GM13976 (cell line): ENCODE measurements at regions not wholly inside any gene's neighbourhood (a gene's known extent, or its start where the extent isn't known, plus 50 kb on each side); places are given as distances from the start of the nearest gene placed in this dataset.

Source experiments
- DNase-seq: peaks from one replicate; pipeline ENCODE4 v3.0.0; 2012; ENCODE audit warnings: low spot score
- in situ Hi-C: fragments of 300-500 bp; cut with MboI; formaldehyde crosslinking; loops from one replicate; pipeline ENCODE4 v1.12.0; 2022; ENCODE audit warnings: low sequenced_read_pairs, mixed read lengths, inconsistent platforms; ENCODE audit not compliant: unreplicated experiment
- TF ChIP-seq, protein P1 (sequence below): IDR thresholded peaks from 2 replicates; pipeline ENCODE4 v1.5.1; 2012; ENCODE audit warnings: borderline replicate concordance, mild to moderate bottlenecking; ENCODE audit not compliant: insufficient read depth; ENCODE audit errors: extremely low read depth, missing control alignments, control extremely low read depth

- TF ChIP-seq, protein P1, sequence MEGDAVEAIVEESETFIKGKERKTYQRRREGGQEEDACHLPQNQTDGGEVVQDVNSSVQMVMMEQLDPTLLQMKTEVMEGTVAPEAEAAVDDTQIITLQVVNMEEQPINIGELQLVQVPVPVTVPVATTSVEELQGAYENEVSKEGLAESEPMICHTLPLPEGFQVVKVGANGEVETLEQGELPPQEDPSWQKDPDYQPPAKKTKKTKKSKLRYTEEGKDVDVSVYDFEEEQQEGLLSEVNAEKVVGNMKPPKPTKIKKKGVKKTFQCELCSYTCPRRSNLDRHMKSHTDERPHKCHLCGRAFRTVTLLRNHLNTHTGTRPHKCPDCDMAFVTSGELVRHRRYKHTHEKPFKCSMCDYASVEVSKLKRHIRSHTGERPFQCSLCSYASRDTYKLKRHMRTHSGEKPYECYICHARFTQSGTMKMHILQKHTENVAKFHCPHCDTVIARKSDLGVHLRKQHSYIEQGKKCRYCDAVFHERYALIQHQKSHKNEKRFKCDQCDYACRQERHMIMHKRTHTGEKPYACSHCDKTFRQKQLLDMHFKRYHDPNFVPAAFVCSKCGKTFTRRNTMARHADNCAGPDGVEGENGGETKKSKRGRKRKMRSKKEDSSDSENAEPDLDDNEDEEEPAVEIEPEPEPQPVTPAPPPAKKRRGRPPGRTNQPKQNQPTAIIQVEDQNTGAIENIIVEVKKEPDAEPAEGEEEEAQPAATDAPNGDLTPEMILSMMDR = no peak
- in situ Hi-C loops = no loop called here
- no peak for DNase-seq
Observed at GRCh38 chr2:18664421-18664820, 75.1 kb upstream of the NT5C1B start.

DNA sequence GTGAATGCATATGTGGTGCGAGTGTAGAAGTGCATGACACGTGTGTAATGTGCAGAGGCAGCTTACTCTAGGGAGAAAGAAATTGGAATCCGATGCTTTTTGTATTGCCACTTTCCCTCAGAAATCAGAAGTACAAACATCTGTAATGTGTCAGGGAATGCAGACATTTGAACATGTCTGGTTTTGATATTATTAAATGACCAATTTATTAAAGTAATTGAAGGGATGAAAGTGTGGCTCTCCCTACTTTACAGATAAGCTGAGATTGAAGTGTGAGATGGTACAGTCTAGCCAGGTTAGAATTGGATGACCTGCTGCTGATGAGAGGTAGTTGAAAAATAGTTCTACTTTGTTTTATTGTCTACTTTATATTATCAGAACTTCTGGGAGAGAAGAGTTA is 74.5 kb upstream of the NT5C1B start:
- DNase-seq = no peak
- in situ Hi-C loops = no loop called here
- TF ChIP-seq, protein P1 = no peak

DNA sequence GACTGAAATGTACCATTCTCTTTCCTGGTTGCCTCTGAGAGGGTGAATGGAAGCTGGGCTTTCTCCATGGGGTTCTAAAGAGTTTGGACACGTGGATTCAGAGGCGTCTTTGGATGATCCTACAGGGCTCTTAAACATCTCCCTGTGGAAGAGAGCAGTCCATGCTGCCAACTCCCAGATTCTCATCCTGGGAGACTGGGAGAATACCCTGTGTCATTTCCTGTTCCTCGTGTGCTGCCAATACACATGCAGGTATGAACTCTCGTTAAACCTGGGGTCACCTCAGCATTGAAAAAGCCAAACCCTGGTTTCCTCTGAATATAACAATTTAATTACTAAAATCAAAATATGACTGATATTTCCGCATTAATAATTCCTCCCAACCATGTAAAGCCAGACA is 73.3 kb upstream of the NT5C1B start:
- DNase-seq = no peak
- in situ Hi-C loops = no loop called here
- TF ChIP-seq, protein P1 = no peak

- DNase-seq = no peak
- TF ChIP-seq, protein P1 = no peak
- in situ Hi-C loops = no loop called here
Observed at GRCh38 chr2:18659915-18660314, 70.5 kb upstream of the NT5C1B start.

DNA sequence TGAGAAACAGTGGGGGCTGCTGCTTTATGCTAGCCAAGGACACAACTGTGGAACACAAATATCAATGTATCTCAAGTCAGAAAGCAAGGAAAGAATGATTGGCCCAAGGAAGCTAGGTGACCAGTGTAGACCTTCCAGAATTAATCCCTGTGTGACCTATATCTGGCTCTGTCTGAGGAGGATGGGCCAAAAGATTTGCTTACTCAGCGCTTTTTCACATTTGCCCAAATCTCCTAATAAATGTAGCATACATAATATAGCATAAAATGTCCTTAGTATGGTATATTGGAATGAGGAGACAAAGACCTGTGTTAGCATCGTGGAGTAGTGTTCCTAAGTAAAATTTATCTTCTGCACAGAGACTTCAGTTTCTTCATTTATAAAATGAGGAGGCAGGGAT is 66.7 kb upstream of the NT5C1B start:
- in situ Hi-C loops = no loop called here
- no peak for DNase-seq
- TF ChIP-seq, protein P1 = no peak

GRCh38 chr2:18651842-18652774 is 62.7 kb upstream of the NT5C1B start:
- in situ Hi-C loops = no loop called here
- TF ChIP-seq, protein P1 = no peak
- no peak for DNase-seq
